ENCODE measurements at regions not wholly inside any gene's neighbourhood (a gene's known extent, or its start where the extent isn't known, plus 50 kb on each side); places are given as distances from the start of the nearest gene placed in this dataset.

DNA sequence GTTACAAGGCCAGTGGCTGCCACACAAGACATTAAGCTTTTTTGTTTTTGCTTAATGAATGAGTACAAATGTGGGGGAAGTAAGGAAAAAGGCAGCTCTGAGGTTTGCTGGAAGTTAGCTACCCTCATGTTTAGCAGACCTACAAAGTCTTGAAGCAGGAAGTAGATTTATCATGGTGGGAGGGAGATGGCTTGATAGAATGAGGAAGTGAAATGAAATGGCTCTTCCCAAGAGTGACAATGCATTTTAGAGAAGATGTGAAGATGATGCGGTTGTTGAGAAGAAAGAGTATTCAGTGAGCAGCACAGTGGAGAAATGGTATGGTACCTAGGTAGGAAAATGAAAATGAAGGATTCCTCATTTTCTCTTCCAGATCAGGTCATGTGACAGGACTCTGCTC is 108.0 kb downstream of the SLIT2 start:
- dilution Hi-C loops (cut with MboI; ENCODE audit: extremely low pct_ligation_motif_present, low sequenced_read_pairs) (no loop called here), intact Hi-C loops (cut with micrococcal nuclease) (no loop called here)
- H3K9me1 ChIP-seq (replicated peaks; ENCODE audit: control insufficient read depth, extremely low read depth, insufficient read depth, low read length): no peaks in the 10 kb centered on the region
- no peak overlapping the region for H2AFZ ChIP-seq (ENCODE audit: low read depth, low read length)
- POLR2A ChIA-PET: no interaction called here
- no peak overlapping the region for H3K27ac ChIP-seq (ENCODE audit: insufficient read depth, low read depth, low read length)
- TF ChIP-seq GATA2 (IDR thresholded peaks at IDR 0.05; ENCODE audit: insufficient read depth, insufficient read length, low read depth, low read length): no peak
- TF ChIP-seq, protein P1, sequence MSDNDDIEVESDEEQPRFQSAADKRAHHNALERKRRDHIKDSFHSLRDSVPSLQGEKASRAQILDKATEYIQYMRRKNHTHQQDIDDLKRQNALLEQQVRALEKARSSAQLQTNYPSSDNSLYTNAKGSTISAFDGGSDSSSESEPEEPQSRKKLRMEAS (IDR thresholded peaks at IDR 0.05; ENCODE audit: insufficient read depth, insufficient read length): no peak
- TF ChIP-seq POLR2A (IDR thresholded peaks at IDR 0.05; ENCODE audit: low read depth, low read length): no peak
- no peak for TF ChIP-seq MYC (IDR thresholded peaks at IDR 0.05; ENCODE audit: low read depth, low read length)
- no peak for TF ChIP-seq FOS (IDR thresholded peaks at IDR 0.05; ENCODE audit: borderline replicate concordance, insufficient read depth, low read length)
- TF ChIP-seq, protein P2, sequence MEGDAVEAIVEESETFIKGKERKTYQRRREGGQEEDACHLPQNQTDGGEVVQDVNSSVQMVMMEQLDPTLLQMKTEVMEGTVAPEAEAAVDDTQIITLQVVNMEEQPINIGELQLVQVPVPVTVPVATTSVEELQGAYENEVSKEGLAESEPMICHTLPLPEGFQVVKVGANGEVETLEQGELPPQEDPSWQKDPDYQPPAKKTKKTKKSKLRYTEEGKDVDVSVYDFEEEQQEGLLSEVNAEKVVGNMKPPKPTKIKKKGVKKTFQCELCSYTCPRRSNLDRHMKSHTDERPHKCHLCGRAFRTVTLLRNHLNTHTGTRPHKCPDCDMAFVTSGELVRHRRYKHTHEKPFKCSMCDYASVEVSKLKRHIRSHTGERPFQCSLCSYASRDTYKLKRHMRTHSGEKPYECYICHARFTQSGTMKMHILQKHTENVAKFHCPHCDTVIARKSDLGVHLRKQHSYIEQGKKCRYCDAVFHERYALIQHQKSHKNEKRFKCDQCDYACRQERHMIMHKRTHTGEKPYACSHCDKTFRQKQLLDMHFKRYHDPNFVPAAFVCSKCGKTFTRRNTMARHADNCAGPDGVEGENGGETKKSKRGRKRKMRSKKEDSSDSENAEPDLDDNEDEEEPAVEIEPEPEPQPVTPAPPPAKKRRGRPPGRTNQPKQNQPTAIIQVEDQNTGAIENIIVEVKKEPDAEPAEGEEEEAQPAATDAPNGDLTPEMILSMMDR (IDR thresholded peaks at IDR 0.05; ENCODE audit: extremely low read depth in 1 of 2, insufficient read depth in 1 of 2, low read depth in 1 of 2, low read length in 2 of 2): no peak
- no peak for TF ChIP-seq EZH2 (IDR thresholded peaks at IDR 0.05; ENCODE audit: borderline replicate concordance, low read depth, low read length, severe bottlenecking)
- TF ChIP-seq JUN (IDR thresholded peaks at IDR 0.05; ENCODE audit: borderline replicate concordance, insufficient read depth, insufficient read length, low read depth): no peak
- TF ChIP-seq POLR2AphosphoS5 (IDR thresholded peaks at IDR 0.05; ENCODE audit: insufficient read depth, low read depth, low read length): no peak
- no peak for FAIRE-seq
- H3K79me2 ChIP-seq (ENCODE audit: control insufficient read depth, insufficient read depth, low read length): no peaks in the 10 kb centered on the region
- H3K4me3 ChIP-seq (replicated peaks in 1 of 3; ENCODE audit: insufficient read depth in 1 of 3, low read depth in 1 of 3, low read length in 3 of 3): no peak overlapping the region
- no peak for DNase-seq (ENCODE audit: low read depth, low spot score)
- no TSS peak for BruUV-seq (replicated peaks)
- no peaks in the 10 kb centered on the region for H4K20me1 ChIP-seq (replicated peaks; ENCODE audit: control insufficient read depth, extremely low read depth, insufficient read depth, low read length)
- H3K36me3 ChIP-seq (ENCODE audit: control insufficient read depth in 2 of 2, extremely low read depth in 1 of 2, insufficient read depth in 2 of 2, low read length in 2 of 2): no peaks in the 10 kb centered on the region
- no peak overlapping the region for H3K4me2 ChIP-seq (ENCODE audit: insufficient read depth, low read length)
- no peaks in the 10 kb centered on the region for H3K27me3 ChIP-seq (ENCODE audit: control insufficient read depth in 2 of 2, insufficient read depth in 2 of 2, low read length in 2 of 2)
- H3K9ac ChIP-seq (replicated peaks; ENCODE audit: extremely low read depth, insufficient read depth, low read length): no peak overlapping the region
- CTCF ChIA-PET: no interaction called here
- H3K9me3 ChIP-seq (replicated peaks; ENCODE audit: control insufficient read depth, insufficient read depth, low read length): no peaks in the 10 kb centered on the region
- H3K4me1 ChIP-seq (ENCODE audit: control insufficient read depth, extremely low read depth, insufficient read depth, low read length): no peaks in the 10 kb centered on the region

Data from endothelial cell of umbilical vein (primary cell).